HG03457 (cell line): ENCODE measurements at regions not wholly inside any gene's neighbourhood (a gene's known extent, or its start where the extent isn't known, plus 50 kb on each side); places are given as distances from the start of the nearest gene placed in this dataset.

Experiments
- ATAC-seq: cut with Tn5 transposase; IDR thresholded peaks from one replicate; pipeline ENCODE4 v1.9.1; 2021; ENCODE audit warnings: moderate number of reproducible peaks; ENCODE audit not compliant: unreplicated experiment

- no peak for ATAC-seq
Measured at GRCh38 chr21:17987382-17988101, 168.4 kb upstream of the C21orf91 start.

- no peak for ATAC-seq
Measured at GRCh38 chr21:17981060-17981740, 162.0 kb upstream of the C21orf91 start.

- no peak for ATAC-seq
Measured at GRCh38 chr21:17979763-17980162, 160.6 kb upstream of the C21orf91 start.

- no peak for ATAC-seq
Measured at GRCh38 chr21:17978895-17979294, 159.7 kb upstream of the C21orf91 start.

GRCh38 chr21:17976691-17977090 is 157.5 kb upstream of the C21orf91 start:
- no peak for ATAC-seq

- no peak for ATAC-seq
Measured at GRCh38 chr21:17976139-17976538, 157.0 kb upstream of the C21orf91 start.

GRCh38 chr21:17967319-17967718 is 148.2 kb upstream of the C21orf91 start:
- no peak for ATAC-seq

- ATAC-seq = no peak
Measured at GRCh38 chr21:17964716-17965115, 145.6 kb upstream of the C21orf91 start.

- ATAC-seq = no peak
Measured at GRCh38 chr21:17964199-17964598, 145.0 kb upstream of the C21orf91 start.

GRCh38 chr21:17950591-17950990 is 131.4 kb upstream of the C21orf91 start:
- no peak for ATAC-seq

- no peak for ATAC-seq
Measured at GRCh38 chr21:17949421-17949820, 130.3 kb upstream of the C21orf91 start.

- no peak for ATAC-seq
Measured at GRCh38 chr21:17947531-17947930, 128.4 kb upstream of the C21orf91 start.

GRCh38 chr21:17931080-17931479 is 111.9 kb upstream of the C21orf91 start:
- ATAC-seq = no peak

- ATAC-seq = no peak
Measured at GRCh38 chr21:17930093-17930492, 110.9 kb upstream of the C21orf91 start.

- no peak for ATAC-seq
Measured at GRCh38 chr21:17929510-17929909, 110.4 kb upstream of the C21orf91 start.

GRCh38 chr21:17925899-17926298 is 106.7 kb upstream of the C21orf91 start:
- ATAC-seq = no peak

- peak; percentile 95 for ATAC-seq
Measured at GRCh38 chr21:17925000-17925610, 105.9 kb upstream of the C21orf91 start.

GRCh38 chr21:17921579-17922530 is 102.7 kb upstream of the C21orf91 start:
- no peak for ATAC-seq

- ATAC-seq = no peak
Measured at GRCh38 chr21:17915976-17916375, 96.8 kb upstream of the C21orf91 start.

- no peak for ATAC-seq
Measured at GRCh38 chr21:17911628-17912027, 92.5 kb upstream of the C21orf91 start.
